ENCODE measurements at regions not wholly inside any gene's neighbourhood (a gene's known extent, or its start where the extent isn't known, plus 50 kb on each side); places are given as distances from the start of the nearest gene placed in this dataset.

GRCh38 chr18:1528447-1528846 lies 623.8 kb downstream of the ADCYAP1 start:
- TF ChIP-seq, protein P1, sequence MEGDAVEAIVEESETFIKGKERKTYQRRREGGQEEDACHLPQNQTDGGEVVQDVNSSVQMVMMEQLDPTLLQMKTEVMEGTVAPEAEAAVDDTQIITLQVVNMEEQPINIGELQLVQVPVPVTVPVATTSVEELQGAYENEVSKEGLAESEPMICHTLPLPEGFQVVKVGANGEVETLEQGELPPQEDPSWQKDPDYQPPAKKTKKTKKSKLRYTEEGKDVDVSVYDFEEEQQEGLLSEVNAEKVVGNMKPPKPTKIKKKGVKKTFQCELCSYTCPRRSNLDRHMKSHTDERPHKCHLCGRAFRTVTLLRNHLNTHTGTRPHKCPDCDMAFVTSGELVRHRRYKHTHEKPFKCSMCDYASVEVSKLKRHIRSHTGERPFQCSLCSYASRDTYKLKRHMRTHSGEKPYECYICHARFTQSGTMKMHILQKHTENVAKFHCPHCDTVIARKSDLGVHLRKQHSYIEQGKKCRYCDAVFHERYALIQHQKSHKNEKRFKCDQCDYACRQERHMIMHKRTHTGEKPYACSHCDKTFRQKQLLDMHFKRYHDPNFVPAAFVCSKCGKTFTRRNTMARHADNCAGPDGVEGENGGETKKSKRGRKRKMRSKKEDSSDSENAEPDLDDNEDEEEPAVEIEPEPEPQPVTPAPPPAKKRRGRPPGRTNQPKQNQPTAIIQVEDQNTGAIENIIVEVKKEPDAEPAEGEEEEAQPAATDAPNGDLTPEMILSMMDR (IDR thresholded peaks at IDR 0.05) = no peak
- no peak for TF ChIP-seq POLR2A (IDR thresholded peaks at IDR 0.05)

All from stomach (tissue), 4 donors.